ENCODE measurements at regions not wholly inside any gene's neighbourhood (a gene's known extent, or its start where the extent isn't known, plus 50 kb on each side); places are given as distances from the start of the nearest gene placed in this dataset.

DNA sequence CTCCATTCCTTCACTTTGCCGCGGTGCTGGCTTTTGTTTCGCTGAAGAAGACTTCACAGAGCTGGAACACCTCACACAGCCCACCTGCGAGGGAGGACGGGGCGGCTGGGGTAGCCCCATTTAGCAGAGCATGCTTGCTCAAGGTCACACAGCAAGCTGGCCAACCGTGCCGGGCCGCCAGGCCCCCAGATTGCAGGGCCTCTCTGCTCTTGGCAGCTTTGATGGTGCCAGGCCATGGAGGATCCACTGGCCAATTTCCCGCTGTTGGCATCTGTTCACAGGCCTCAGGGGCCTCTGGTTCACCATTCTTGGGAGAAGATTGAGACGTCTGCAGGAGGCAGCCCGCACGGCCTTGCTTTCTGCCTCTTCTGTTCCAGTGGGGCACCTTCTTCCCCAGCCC, 77.9 kb upstream of the LINGO1 start:
- no peak for DNase-seq (ENCODE audit: low read depth)
- no peak overlapping the region for H3K4me3 ChIP-seq (ENCODE audit: low read length)
- TF ChIP-seq, protein P1, sequence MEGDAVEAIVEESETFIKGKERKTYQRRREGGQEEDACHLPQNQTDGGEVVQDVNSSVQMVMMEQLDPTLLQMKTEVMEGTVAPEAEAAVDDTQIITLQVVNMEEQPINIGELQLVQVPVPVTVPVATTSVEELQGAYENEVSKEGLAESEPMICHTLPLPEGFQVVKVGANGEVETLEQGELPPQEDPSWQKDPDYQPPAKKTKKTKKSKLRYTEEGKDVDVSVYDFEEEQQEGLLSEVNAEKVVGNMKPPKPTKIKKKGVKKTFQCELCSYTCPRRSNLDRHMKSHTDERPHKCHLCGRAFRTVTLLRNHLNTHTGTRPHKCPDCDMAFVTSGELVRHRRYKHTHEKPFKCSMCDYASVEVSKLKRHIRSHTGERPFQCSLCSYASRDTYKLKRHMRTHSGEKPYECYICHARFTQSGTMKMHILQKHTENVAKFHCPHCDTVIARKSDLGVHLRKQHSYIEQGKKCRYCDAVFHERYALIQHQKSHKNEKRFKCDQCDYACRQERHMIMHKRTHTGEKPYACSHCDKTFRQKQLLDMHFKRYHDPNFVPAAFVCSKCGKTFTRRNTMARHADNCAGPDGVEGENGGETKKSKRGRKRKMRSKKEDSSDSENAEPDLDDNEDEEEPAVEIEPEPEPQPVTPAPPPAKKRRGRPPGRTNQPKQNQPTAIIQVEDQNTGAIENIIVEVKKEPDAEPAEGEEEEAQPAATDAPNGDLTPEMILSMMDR (IDR thresholded peaks at IDR 0.05; ENCODE audit: insufficient read depth, low read depth, low read length, missing control alignments), result no peak

DNA sequence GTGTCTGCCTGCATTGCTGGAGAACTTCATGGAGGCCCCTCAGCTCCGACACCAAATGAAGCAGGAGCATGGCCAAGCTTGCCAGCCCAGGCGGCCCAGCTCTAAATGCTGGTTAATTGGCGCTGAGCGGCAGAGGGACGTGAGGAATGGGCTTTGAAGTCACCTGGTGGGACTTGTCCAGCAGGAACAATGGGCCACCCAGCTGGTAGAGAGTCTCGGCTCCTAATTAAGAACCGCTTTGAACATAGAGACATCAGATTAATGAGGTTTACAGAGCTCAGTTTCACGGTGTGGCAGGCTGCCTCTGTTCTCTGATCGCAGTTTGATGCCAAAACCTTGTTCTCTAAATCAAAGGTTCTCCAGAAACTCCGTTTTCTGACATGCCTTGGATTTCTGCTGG, 77.5 kb upstream of the LINGO1 start:
- no peak for DNase-seq (ENCODE audit: low read depth)
- no peak overlapping the region for H3K4me3 ChIP-seq (ENCODE audit: low read length)
- TF ChIP-seq, protein P1 (IDR thresholded peaks at IDR 0.05; ENCODE audit: insufficient read depth, low read depth, low read length, missing control alignments), result no peak

DNA sequence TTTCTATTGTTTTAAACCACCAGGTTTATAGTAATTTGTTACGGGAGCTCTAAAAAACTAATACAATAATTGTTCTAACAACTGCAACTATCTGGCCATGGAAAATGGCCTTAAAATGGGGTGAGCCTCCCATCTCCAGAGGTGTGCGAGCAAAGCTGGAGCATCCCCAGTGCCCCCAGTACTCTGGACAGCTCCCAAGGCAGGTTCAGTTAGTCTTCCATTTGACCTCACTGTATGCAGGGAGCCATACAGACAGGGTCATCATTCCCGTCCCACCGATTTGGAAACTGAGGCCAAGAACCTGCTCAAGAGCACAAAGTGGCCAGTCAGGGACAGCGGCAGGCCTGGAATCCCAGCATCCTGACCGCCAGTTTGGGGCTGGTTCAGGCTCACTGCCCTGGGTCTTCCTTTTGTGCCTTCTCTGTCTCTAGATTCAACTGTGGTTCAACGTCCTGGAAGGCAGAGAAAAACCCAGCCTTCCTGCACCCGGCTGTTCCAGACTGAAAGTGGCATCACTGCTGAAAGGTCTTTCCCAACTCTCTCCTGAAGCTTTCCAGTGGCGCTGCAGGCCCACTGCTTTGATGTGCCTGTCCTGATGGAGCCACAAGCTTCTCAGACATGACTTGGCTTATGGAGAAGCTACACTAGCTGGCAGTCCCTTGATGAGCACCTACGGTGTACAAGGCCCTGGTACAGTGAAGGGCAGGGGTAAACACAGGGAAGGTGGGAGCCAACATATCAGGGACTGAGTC, 76.6 kb upstream of the LINGO1 start:
- TF ChIP-seq, protein P1 (IDR thresholded peaks at IDR 0.05; ENCODE audit: insufficient read depth, low read depth, low read length, missing control alignments), result no peak
- no peak overlapping the region for H3K4me3 ChIP-seq (ENCODE audit: low read length)
- no peak for DNase-seq (ENCODE audit: low read depth)

DNA sequence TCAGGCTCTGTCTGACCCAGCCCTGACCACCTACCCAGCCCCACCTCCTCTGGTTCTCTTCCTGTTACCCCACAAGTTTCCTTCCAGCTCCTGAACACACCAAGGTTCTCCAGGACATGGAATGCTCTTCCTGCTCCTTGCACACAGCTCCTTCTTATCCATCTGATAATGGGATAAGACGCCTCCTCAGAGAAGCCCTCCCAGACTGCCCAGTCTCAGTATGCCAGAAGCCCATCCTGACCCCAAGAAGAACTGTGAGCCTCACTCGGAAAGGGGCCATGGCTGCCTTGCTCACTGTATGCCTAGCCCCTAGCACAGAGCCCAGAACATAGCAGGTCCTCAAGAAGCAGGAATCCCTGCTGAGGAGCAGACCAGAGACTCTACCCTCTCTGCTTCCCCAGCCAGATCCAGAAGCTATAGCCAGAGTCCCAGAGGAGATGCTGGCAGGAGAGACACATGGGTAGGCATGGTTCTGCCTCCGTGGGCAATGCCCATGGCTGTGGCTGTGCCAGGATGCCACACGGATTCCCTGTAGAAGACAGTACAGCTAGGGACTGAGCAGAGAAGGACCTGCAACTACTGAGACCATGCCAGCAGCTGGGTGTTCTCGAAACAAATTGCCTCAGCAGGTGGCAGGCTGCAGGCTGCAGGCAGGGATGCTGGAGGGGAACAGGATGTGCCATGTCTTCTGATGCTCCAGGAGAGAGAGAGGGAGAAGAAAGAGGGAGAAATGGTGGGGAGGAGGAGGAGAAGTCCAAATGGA, 74.0 kb upstream of the LINGO1 start:
- H3K4me3 ChIP-seq (ENCODE audit: low read length), result no peak overlapping the region
- TF ChIP-seq, protein P1 (IDR thresholded peaks at IDR 0.05; ENCODE audit: insufficient read depth, low read depth, low read length, missing control alignments), result no peak
- DNase-seq (ENCODE audit: low read depth), result no peak

DNA sequence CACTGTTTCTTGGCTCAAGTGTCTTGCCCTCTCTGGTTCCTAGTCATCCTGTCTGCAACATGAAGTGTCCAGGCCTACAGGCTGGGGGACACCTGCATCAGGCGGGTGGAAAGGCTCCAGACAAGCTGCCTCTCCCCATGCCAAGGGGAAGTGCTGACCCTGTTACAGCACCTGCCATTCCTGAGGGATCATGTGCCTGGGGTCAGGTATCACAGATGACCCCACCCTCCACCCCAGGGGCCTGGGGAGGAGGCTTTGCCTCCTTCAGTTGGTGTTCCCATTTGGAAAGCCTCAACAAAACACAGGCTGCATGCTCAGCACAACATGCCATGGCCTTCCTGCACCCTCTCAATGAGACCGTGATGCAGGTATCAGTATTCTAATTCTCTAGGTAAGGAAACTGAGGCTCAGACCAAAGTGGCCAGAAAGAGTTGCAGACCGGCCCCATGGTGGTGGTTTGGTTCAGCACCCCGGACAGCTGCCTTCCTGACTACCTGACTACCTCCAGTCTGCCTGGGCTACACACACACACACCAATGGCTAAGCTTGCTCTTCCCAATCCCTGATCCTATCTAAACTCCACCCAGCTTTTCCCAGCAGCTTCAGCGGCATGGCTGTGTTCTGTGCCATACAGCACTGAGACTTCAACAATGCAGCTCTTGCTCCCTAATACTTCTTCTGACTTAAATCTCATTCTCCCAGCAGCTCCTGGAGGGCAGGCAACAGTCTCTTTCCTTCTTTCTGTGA, 69.7 kb upstream of the LINGO1 start:
- TF ChIP-seq, protein P1 (IDR thresholded peaks at IDR 0.05; ENCODE audit: insufficient read depth, low read depth, low read length, missing control alignments), result no peak
- DNase-seq (ENCODE audit: low read depth), result peak; percentile 55
- H3K4me3 ChIP-seq (ENCODE audit: low read length), result no peak overlapping the region

DNA sequence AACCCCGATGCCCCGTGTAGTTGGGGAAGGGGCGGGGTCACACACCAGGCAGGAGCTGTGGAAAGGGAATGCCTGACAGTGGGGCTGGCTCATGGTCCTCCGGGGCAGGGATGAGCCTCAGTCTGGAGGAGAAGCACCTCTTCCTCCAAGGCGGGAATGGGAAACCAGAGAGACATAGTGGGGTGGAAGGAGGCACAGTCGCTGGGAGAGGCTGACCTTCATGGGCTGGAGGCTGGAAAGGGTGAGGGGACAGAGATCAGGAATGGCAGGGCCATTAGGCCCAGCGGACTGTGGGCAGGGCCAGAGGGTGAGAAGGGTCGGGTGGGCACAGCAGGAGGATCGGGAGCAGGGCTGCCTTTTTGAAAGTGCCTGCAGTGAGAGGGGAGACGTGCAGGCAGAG, 65.8 kb upstream of the LINGO1 start:
- TF ChIP-seq, protein P1 (IDR thresholded peaks at IDR 0.05; ENCODE audit: insufficient read depth, low read depth, low read length, missing control alignments), result no peak
- DNase-seq (ENCODE audit: low read depth), result no peak
- no peak overlapping the region for H3K4me3 ChIP-seq (ENCODE audit: low read length)

Measured in epithelial cell of esophagus (primary cell).